ENCODE measurements at regions not wholly inside any gene's neighbourhood (a gene's known extent, or its start where the extent isn't known, plus 50 kb on each side); places are given as distances from the start of the nearest gene placed in this dataset.

DNA sequence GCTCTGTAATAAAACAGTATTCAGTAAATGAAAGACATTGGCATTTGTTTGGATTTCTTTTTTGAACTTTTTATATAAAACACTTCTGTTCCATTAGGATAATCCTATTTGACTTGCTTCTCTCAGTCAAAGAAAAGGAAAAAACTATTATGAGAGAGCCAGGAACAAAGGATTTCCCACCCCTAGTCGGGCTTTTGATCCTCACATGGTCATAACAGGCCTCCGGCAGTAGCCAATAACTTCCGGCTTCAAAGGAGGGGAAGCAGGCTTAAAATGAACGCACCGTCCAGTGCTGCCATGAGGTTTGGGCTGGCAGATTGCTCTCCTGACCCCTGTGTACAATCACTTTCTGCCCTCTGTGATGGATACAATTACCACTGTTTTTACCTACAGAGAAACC, 209.3 kb downstream of the ZNF608 start:
- no peaks in the 10 kb centered on the region for H3K79me1 ChIP-seq (ENCODE audit: insufficient read depth, low read depth, low read length, poor library complexity, severe bottlenecking)
- Mint-ChIP-seq H3K27ac (no peak overlapping the region), H3K4me3 (no peak overlapping the region), H3K27me3 (ENCODE audit: low read depth) (peaks cover 1% of the 10 kb centered on the region; the same call in 1 of the 2 replicates), H3K9me3 (peaks cover 0 to 4% of the 10 kb centered on the region in 2 experiments; a peak in 2 of 5 replicates), H3K4me1 (peaks cover 2 to 3% of the 10 kb centered on the region in 2 experiments; a peak in 3 of 4 replicates), H3K36me3 (ENCODE audit: insufficient read depth in 1 of 3, low read depth in 3 of 3) (peaks cover 0 to 3% (median 2%) of the 10 kb centered on the region in 3 experiments; a peak in 2 of 7 replicates)
- no peak overlapping the region for H2BK5ac ChIP-seq (ENCODE audit: insufficient read length, low read length)
- H3K79me2 ChIP-seq (ENCODE audit: insufficient read depth, low read length), result no peaks in the 10 kb centered on the region
- no peaks in the 10 kb centered on the region for H4K20me1 ChIP-seq (ENCODE audit: control insufficient read depth, insufficient read depth, insufficient read length)
- no peaks in the 10 kb centered on the region for H3K27me3 ChIP-seq (ENCODE audit: insufficient read depth, low read length)
- no peak overlapping the region for H2BK15ac ChIP-seq (ENCODE audit: low read depth, low read length)
- H3K9me3 ChIP-seq (ENCODE audit: control insufficient read depth, low read depth, low read length), result no peaks in the 10 kb centered on the region
- H2BK120ac ChIP-seq (ENCODE audit: low read depth, low read length, poor library complexity, severe bottlenecking), result no peak overlapping the region
- H4K5ac ChIP-seq (ENCODE audit: insufficient read length, low read depth, low read length), result no peak overlapping the region
- H3K4ac ChIP-seq (ENCODE audit: low read depth, low read length), result no peak overlapping the region
- no peak overlapping the region for H2BK12ac ChIP-seq (ENCODE audit: insufficient read length, low read depth, low read length)
- H3K27ac ChIP-seq (ENCODE audit: insufficient read length, low read depth, low read length), result no peak overlapping the region
- H3K18ac ChIP-seq (ENCODE audit: insufficient read length, low read depth, low read length), result no peak overlapping the region
- no peak overlapping the region for H3K14ac ChIP-seq (ENCODE audit: insufficient read depth, low read length)
- no peak overlapping the region for H2BK20ac ChIP-seq (ENCODE audit: low read depth, low read length, poor library complexity, severe bottlenecking)
- no peak overlapping the region for H4K8ac ChIP-seq (replicated peaks; ENCODE audit: insufficient read length, low read depth, low read length)
- no peak overlapping the region for H2AK5ac ChIP-seq (ENCODE audit: insufficient read length, low read length)
- H3K56ac ChIP-seq (ENCODE audit: insufficient read length, low read depth, low read length), result no peak overlapping the region
- H3K4me1 ChIP-seq (ENCODE audit: insufficient read depth, low read length), result no peaks in the 10 kb centered on the region
- no peak overlapping the region for H3K23ac ChIP-seq (ENCODE audit: insufficient read length, low read depth, low read length)
- no CpG with 5 or more reads among the region's 5 CpGs for WGBS (ENCODE audit: extremely low coverage, insufficient read length, low lambda C conversion rate)
- TF ChIP-seq CTCF (conservative IDR thresholded peaks at IDR 0.05), result no peak
- no peaks in the 10 kb centered on the region for H3K23me2 ChIP-seq (ENCODE audit: insufficient read length, low read depth, low read length, poor library complexity, severe bottlenecking)
- H2AFZ ChIP-seq (ENCODE audit: low read length), result no peak overlapping the region
- H4K91ac ChIP-seq (ENCODE audit: insufficient read length, low read depth, low read length), result no peak overlapping the region
- no peak overlapping the region for H3K9ac ChIP-seq (ENCODE audit: extremely low read depth, insufficient read length, low read length)
- no peak for DNase-seq
- no peak overlapping the region for H3T11ph ChIP-seq (ENCODE audit: low read length)
- no peak overlapping the region for H3K4me2 ChIP-seq (ENCODE audit: insufficient read depth, insufficient read length, low read length)
